ENCODE measurements at regions not wholly inside any gene's neighbourhood (a gene's known extent, or its start where the extent isn't known, plus 50 kb on each side); places are given as distances from the start of the nearest gene placed in this dataset.

- POLR2A ChIA-PET: no interaction called here
- Histone ChIP-seq H4K20me1 (ENCODE audit: insufficient read depth, low read length) (no peaks in the 10 kb centered on the region), H3K27me3 (ENCODE audit: control insufficient read depth in 1 of 2, insufficient read depth in 2 of 2, low read length in 2 of 2) (no peaks in the 10 kb centered on the region; a peak in 1 of 5 replicates), H3K4me1 (ENCODE audit: insufficient read depth, low read length) (peaks cover 40% of the 10 kb centered on the region), H3K36me3 (replicated peaks in 1 of 2; ENCODE audit: control insufficient read depth in 1 of 2, insufficient read depth in 2 of 2, low read length in 2 of 2) (no peaks in the 10 kb centered on the region), H2AFZ (ENCODE audit: low read length) (no peak overlapping the region), H3K4me3 (replicated peaks in 1 of 3; ENCODE audit: insufficient read depth in 1 of 3, low read depth in 2 of 3, low read length in 3 of 3) (no peak overlapping the region), H3K9ac (ENCODE audit: insufficient read depth, low read depth, low read length) (no peak overlapping the region), H3K9me3 (ENCODE audit: low read length) (no peaks in the 10 kb centered on the region), H3K27ac (ENCODE audit: extremely low read length, insufficient read depth, low read length) (no peak overlapping the region), H3K4me2 (ENCODE audit: low read depth, low read length) (no peak overlapping the region), H3K79me2 (ENCODE audit: insufficient read depth, low read length) (no peaks in the 10 kb centered on the region)
- TF ChIP-seq, protein P1, sequence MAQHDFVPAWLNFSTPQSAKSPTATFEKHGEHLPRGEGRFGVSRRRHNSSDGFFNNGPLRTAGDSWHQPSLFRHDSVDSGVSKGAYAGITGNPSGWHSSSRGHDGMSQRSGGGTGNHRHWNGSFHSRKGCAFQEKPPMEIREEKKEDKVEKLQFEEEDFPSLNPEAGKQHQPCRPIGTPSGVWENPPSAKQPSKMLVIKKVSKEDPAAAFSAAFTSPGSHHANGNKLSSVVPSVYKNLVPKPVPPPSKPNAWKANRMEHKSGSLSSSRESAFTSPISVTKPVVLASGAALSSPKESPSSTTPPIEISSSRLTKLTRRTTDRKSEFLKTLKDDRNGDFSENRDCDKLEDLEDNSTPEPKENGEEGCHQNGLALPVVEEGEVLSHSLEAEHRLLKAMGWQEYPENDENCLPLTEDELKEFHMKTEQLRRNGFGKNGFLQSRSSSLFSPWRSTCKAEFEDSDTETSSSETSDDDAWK (CRISPR knock-in tag; IDR thresholded peaks at IDR 0.05): no peak
- TF ChIP-seq CAMTA2 (CRISPR knock-in tag; IDR thresholded peaks at IDR 0.05; ENCODE audit: borderline replicate concordance) (no peak), HES4 (CRISPR knock-in tag; IDR thresholded peaks at IDR 0.05; ENCODE audit: borderline replicate concordance) (no peak), ZNF773 (CRISPR knock-in tag; IDR thresholded peaks at IDR 0.05; ENCODE audit: borderline replicate concordance) (no peak), ZNF24 (IDR thresholded peaks at IDR 0.05) (no peak), MAX (IDR thresholded peaks at IDR 0.05) (no peak)
- no TSS peak for BruUV-seq (replicated peaks)
- in situ Hi-C loops (cut with HindIII; ENCODE audit: extremely low pct_ligation_motif_present, low pct_unique_long_range_greater_than_20kb) (no loop called here), intact Hi-C loops (cut with micrococcal nuclease; ENCODE audit: unreplicated experiment) (loop anchor here (10.0 kb wide), 1 partner anchor 134 kb away; the partner anchor contains the start of gene ERCC6L2)
- FAIRE-seq: no peak
- no peak for ATAC-seq
- no peak for DNase-seq (ENCODE audit: low spot score)
- WGBS (ENCODE audit: low lambda C conversion rate): 63% methylated on average over 11 of the region's 11 CpGs
- CTCF ChIA-PET (ENCODE audit: low intra/inter-chr PET ratio, low total read pairs): no interaction called here
Observed at GRCh38 chr9:95740217-95741004, 135.1 kb upstream of the ERCC6L2 start.

DNA sequence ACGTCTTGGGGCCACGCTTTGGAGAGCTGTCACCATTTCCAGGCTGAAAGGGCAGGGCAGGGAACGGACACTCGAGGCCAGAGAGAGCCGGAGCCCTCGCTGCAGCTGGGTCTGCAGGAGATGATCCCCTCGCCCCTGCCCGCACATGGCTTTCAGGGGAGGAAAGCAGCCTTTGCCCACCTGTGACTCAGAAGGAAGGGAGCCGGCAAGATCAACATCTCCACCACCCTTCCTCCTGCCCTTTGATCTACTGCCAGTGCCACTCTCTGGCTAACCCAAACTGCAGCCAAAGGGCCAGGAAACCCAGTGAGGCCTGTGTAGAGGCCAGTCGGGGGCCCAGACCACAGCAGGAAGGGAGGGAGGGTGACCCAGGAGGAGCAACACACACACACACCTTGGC is 137.1 kb upstream of the ERCC6L2 start:
- Histone ChIP-seq H3K79me2 (ENCODE audit: insufficient read depth, low read length) (no peaks in the 10 kb centered on the region), H4K20me1 (ENCODE audit: insufficient read depth, low read length) (no peaks in the 10 kb centered on the region), H3K27me3 (ENCODE audit: control insufficient read depth in 1 of 2, insufficient read depth in 2 of 2, low read length in 2 of 2) (no peaks in the 10 kb centered on the region), H2AFZ (ENCODE audit: low read length) (no peak overlapping the region), H3K27ac (ENCODE audit: extremely low read length, insufficient read depth, low read length) (no peak overlapping the region), H3K4me1 (ENCODE audit: insufficient read depth, low read length) (peaks cover 49% of the 10 kb centered on the region), H3K9me3 (ENCODE audit: low read length) (no peaks in the 10 kb centered on the region), H3K4me2 (ENCODE audit: low read depth, low read length) (peak overlapping the region; percentile 42), H3K9ac (ENCODE audit: insufficient read depth, low read depth, low read length) (no peak overlapping the region), H3K4me3 (replicated peaks in 1 of 3; ENCODE audit: insufficient read depth in 1 of 3, low read depth in 2 of 3, low read length in 3 of 3) (no peak overlapping the region), H3K36me3 (replicated peaks in 1 of 2; ENCODE audit: control insufficient read depth in 1 of 2, insufficient read depth in 2 of 2, low read length in 2 of 2) (no peaks in the 10 kb centered on the region)
- in situ Hi-C loops (cut with HindIII; ENCODE audit: extremely low pct_ligation_motif_present, low pct_unique_long_range_greater_than_20kb): no loop called here
- POLR2A ChIA-PET: no interaction called here
- CTCF ChIA-PET (ENCODE audit: low intra/inter-chr PET ratio, low total read pairs): no interaction called here
- DNase-seq (ENCODE audit: low spot score) (no peak), FAIRE-seq (no peak), ATAC-seq (no peak; the same call in 2 of the 3 replicates)
- WGBS (ENCODE audit: low lambda C conversion rate): 10% methylated on average over 1 of the region's 10 CpGs
- intact Hi-C loops (cut with micrococcal nuclease; ENCODE audit: unreplicated experiment): no loop called here
- no TSS peak for BruUV-seq (replicated peaks)
- TF ChIP-seq GMEB1 (CRISPR knock-in tag; IDR thresholded peaks at IDR 0.05; ENCODE audit: borderline replicate concordance) (no peak), HNRNPL (IDR thresholded peaks at IDR 0.05; ENCODE audit: low read depth, low read length) (peak; percentile 80; the same call in 1 of the 2 replicates), ZBTB42 (CRISPR knock-in tag; IDR thresholded peaks at IDR 0.05) (no peak), SNAI1 (CRISPR knock-in tag; IDR thresholded peaks at IDR 0.05; ENCODE audit: borderline replicate concordance) (no peak), GATAD2A (CRISPR knock-in tag; IDR thresholded peaks at IDR 0.05) (0 out of 2 replicates have a peak, but pooled peaks have one; percentile 21), KDM5A (IDR thresholded peaks at IDR 0.05; ENCODE audit: borderline replicate concordance, low read length) (no peak), STAG1 (CRISPR knock-in tag; IDR thresholded peaks at IDR 0.05) (no peak)
- TF ChIP-seq, protein P2, sequence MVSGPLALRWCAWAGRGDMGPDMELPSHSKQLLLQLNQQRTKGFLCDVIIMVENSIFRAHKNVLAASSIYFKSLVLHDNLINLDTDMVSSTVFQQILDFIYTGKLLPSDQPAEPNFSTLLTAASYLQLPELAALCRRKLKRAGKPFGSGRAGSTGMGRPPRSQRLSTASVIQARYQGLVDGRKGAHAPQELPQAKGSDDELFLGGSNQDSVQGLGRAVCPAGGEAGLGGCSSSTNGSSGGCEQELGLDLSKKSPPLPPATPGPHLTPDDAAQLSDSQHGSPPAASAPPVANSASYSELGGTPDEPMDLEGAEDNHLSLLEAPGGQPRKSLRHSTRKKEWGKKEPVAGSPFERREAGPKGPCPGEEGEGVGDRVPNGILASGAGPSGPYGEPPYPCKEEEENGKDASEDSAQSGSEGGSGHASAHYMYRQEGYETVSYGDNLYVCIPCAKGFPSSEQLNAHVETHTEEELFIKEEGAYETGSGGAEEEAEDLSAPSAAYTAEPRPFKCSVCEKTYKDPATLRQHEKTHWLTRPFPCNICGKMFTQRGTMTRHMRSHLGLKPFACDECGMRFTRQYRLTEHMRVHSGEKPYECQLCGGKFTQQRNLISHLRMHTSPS (CRISPR knock-in tag; IDR thresholded peaks at IDR 0.05; ENCODE audit: low read depth): peak; percentile 70; the same call in 1 of the 2 replicates

Measured in HepG2 (cell line).